ENCODE measurements at regions not wholly inside any gene's neighbourhood (a gene's known extent, or its start where the extent isn't known, plus 50 kb on each side); places are given as distances from the start of the nearest gene placed in this dataset.

- DNase-seq (ENCODE audit: low read depth) = peak; percentile 40
- H3K4me3 ChIP-seq (ENCODE audit: low read depth, low read length) = no peak overlapping the region
- TF ChIP-seq MAX (IDR thresholded peaks at IDR 0.05; ENCODE audit: low read depth, low read length) (no peak), POLR2A (IDR thresholded peaks at IDR 0.05; ENCODE audit: extremely low read depth, insufficient read length) (no peak), MYC (IDR thresholded peaks at IDR 0.05; ENCODE audit: low read depth, low read length) (no peak), CTCF (IDR thresholded peaks at IDR 0.05; ENCODE audit: low read depth, low read length) (no peak)
These were observed 142.4 kb downstream of the ZFP36L2 start for GRCh38 chr2:43083710-43084698.

- H3K4me3 ChIP-seq (ENCODE audit: low read depth, low read length) = no peak overlapping the region
- no peak for DNase-seq (ENCODE audit: low read depth)
- no peak for TF ChIP-seq MAX (IDR thresholded peaks at IDR 0.05; ENCODE audit: low read depth, low read length)
- no peak for TF ChIP-seq MYC (IDR thresholded peaks at IDR 0.05; ENCODE audit: low read depth, low read length)
- no peak for TF ChIP-seq POLR2A (IDR thresholded peaks at IDR 0.05; ENCODE audit: extremely low read depth, insufficient read length)
- TF ChIP-seq CTCF (IDR thresholded peaks at IDR 0.05; ENCODE audit: low read depth, low read length) = no peak
These were observed 143.3 kb downstream of the ZFP36L2 start for GRCh38 chr2:43082903-43083677.

GRCh38 chr2:43082111-43082894, 144.1 kb downstream of the ZFP36L2 start:
- no peak overlapping the region for H3K4me3 ChIP-seq (ENCODE audit: low read depth, low read length)
- TF ChIP-seq CTCF (IDR thresholded peaks at IDR 0.05; ENCODE audit: low read depth, low read length) = no peak
- no peak for TF ChIP-seq POLR2A (IDR thresholded peaks at IDR 0.05; ENCODE audit: extremely low read depth, insufficient read length)
- TF ChIP-seq MYC (IDR thresholded peaks at IDR 0.05; ENCODE audit: low read depth, low read length) = no peak
- no peak for TF ChIP-seq MAX (IDR thresholded peaks at IDR 0.05; ENCODE audit: low read depth, low read length)
- DNase-seq (ENCODE audit: low read depth) = peak; percentile 22

- no peak for TF ChIP-seq MYC (IDR thresholded peaks at IDR 0.05; ENCODE audit: low read depth, low read length)
- TF ChIP-seq MAX (IDR thresholded peaks at IDR 0.05; ENCODE audit: low read depth, low read length) = no peak
- TF ChIP-seq POLR2A (IDR thresholded peaks at IDR 0.05; ENCODE audit: extremely low read depth, insufficient read length) = no peak
- TF ChIP-seq CTCF (IDR thresholded peaks at IDR 0.05; ENCODE audit: low read depth, low read length) = no peak
- H3K4me3 ChIP-seq (ENCODE audit: low read depth, low read length) = no peak overlapping the region
- no peak for DNase-seq (ENCODE audit: low read depth)
These were observed 145.2 kb downstream of the ZFP36L2 start for GRCh38 chr2:43081131-43081765.

GRCh38 chr2:43080571-43081021, 145.8 kb downstream of the ZFP36L2 start:
- TF ChIP-seq CTCF (IDR thresholded peaks at IDR 0.05; ENCODE audit: low read depth, low read length) (no peak), POLR2A (IDR thresholded peaks at IDR 0.05; ENCODE audit: extremely low read depth, insufficient read length) (no peak), MYC (IDR thresholded peaks at IDR 0.05; ENCODE audit: low read depth, low read length) (no peak), MAX (IDR thresholded peaks at IDR 0.05; ENCODE audit: low read depth, low read length) (no peak)
- no peak for DNase-seq (ENCODE audit: low read depth)
- H3K4me3 ChIP-seq (ENCODE audit: low read depth, low read length) = no peak overlapping the region
